ENCODE measurements at regions not wholly inside any gene's neighbourhood (a gene's known extent, or its start where the extent isn't known, plus 50 kb on each side); places are given as distances from the start of the nearest gene placed in this dataset.

DNA sequence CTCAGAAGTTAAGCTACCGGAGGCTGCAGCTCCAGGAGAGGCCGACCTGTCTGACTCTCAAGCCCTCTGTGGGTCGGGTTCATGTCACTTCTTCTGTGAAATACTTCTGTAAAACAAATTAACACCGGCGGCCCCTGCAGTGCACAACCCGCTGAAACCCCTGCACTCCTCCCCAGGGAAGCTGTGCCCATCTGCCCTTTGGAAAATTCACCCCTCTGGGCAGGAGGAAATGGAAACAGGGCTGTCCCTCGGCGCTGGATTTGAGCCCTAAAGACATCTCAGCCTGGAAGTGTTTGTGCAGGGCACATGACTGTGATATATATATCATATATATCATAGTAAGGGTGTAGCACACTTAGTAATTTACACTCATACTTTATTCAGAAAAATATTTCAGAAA is 415.3 kb downstream of the IRS2 start:
- Histone ChIP-seq H3K4me1 (ENCODE audit: low read depth, poor library complexity, severe bottlenecking) (no peaks in the 10 kb centered on the region), H3K36me3 (ENCODE audit: insufficient read depth) (no peaks in the 10 kb centered on the region), H3K4me3 (IDR thresholded peaks at IDR 0.05; ENCODE audit: insufficient read depth, low read depth, low read length) (no peak overlapping the region), H2AFZ (ENCODE audit: low read depth) (no peak overlapping the region), H3K27me3 (ENCODE audit: insufficient read depth, low read depth) (no peaks in the 10 kb centered on the region), H3K79me2 (ENCODE audit: insufficient read depth, low read depth) (no peaks in the 10 kb centered on the region), H4K20me1 (ENCODE audit: insufficient read depth) (no peaks in the 10 kb centered on the region), H3K4me2 (no peak overlapping the region), H3K27ac (no peak overlapping the region), H3K9ac (no peak overlapping the region)
- TF ChIP-seq, protein P1, sequence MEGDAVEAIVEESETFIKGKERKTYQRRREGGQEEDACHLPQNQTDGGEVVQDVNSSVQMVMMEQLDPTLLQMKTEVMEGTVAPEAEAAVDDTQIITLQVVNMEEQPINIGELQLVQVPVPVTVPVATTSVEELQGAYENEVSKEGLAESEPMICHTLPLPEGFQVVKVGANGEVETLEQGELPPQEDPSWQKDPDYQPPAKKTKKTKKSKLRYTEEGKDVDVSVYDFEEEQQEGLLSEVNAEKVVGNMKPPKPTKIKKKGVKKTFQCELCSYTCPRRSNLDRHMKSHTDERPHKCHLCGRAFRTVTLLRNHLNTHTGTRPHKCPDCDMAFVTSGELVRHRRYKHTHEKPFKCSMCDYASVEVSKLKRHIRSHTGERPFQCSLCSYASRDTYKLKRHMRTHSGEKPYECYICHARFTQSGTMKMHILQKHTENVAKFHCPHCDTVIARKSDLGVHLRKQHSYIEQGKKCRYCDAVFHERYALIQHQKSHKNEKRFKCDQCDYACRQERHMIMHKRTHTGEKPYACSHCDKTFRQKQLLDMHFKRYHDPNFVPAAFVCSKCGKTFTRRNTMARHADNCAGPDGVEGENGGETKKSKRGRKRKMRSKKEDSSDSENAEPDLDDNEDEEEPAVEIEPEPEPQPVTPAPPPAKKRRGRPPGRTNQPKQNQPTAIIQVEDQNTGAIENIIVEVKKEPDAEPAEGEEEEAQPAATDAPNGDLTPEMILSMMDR (conservative IDR thresholded peaks at IDR 0.05; ENCODE audit: low read depth, low read length): no peak

DNA sequence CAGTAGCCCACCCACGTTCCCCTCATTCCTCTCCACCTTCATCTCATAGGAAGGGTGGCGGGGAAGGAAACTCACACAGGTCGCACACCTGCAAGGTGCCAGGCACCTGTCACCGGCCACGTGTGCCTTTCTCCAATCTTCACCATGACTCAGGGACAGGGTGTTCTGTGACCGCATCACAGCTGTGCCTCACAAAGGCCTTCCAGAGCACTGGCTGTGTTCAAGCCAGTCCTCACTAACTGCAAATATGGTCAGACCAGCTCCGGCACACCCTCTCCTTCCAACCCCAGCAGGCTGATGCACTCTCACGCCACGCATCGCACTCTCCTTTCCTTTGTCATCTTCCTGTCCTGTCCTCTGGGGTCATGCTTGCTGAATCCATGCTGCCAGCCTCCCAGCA is 415.9 kb downstream of the IRS2 start:
- no peak overlapping the region for H3K27ac ChIP-seq
- TF ChIP-seq, protein P1 (conservative IDR thresholded peaks at IDR 0.05; ENCODE audit: low read depth, low read length): no peak
- H3K4me3 ChIP-seq (IDR thresholded peaks at IDR 0.05; ENCODE audit: insufficient read depth, low read depth, low read length): no peak overlapping the region
- no peak overlapping the region for H2AFZ ChIP-seq (ENCODE audit: low read depth)
- no peaks in the 10 kb centered on the region for H3K79me2 ChIP-seq (ENCODE audit: insufficient read depth, low read depth)
- no peaks in the 10 kb centered on the region for H4K20me1 ChIP-seq (ENCODE audit: insufficient read depth)
- no peaks in the 10 kb centered on the region for H3K27me3 ChIP-seq (ENCODE audit: insufficient read depth, low read depth)
- no peaks in the 10 kb centered on the region for H3K36me3 ChIP-seq (ENCODE audit: insufficient read depth)
- H3K4me1 ChIP-seq (ENCODE audit: low read depth, poor library complexity, severe bottlenecking): no peaks in the 10 kb centered on the region
- H3K9ac ChIP-seq: no peak overlapping the region
- no peak overlapping the region for H3K4me2 ChIP-seq

DNA sequence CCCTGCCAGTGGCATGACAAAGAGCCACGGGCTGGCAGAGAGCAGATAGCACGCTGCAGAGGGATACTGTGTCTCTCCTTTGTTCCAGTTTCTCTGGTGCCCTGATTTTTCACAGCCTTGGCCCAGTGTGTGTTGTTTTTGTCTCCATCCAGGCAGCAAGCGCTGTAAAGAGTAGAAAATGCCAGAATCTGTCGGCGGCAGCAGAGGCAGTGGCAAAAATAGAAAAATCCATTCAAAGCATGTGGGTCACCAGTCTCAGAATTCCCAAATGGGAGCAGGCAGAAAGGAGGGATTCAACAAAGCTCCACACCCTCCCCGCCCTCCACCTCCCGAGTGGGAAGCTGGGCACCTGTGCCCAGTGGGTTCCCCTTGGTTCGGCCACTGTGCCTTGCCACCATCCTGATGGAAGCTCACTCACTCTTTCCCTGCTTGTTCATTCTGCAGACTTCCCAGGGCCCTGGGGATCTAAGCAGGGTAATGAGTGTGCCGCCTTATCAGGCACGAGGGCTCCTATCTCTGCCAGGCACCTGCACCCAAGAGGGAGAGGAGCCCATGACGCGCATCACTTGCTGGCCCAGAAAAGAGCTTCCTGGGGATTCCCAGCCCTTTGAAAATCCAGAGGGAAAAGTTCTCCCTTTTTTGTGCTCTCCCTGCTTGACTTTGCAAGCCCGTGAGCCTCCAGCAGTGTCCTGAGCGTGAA is 416.9 kb downstream of the IRS2 start:
- Histone ChIP-seq H4K20me1 (ENCODE audit: insufficient read depth) (no peaks in the 10 kb centered on the region), H3K4me1 (ENCODE audit: low read depth, poor library complexity, severe bottlenecking) (no peaks in the 10 kb centered on the region), H3K4me3 (IDR thresholded peaks at IDR 0.05; ENCODE audit: insufficient read depth, low read depth, low read length) (no peak overlapping the region), H3K36me3 (ENCODE audit: insufficient read depth) (no peaks in the 10 kb centered on the region), H3K27ac (no peak overlapping the region), H3K27me3 (ENCODE audit: insufficient read depth, low read depth) (no peaks in the 10 kb centered on the region), H3K4me2 (no peak overlapping the region), H2AFZ (ENCODE audit: low read depth) (no peak overlapping the region), H3K9ac (no peak overlapping the region), H3K79me2 (ENCODE audit: insufficient read depth, low read depth) (no peaks in the 10 kb centered on the region)
- TF ChIP-seq, protein P1 (conservative IDR thresholded peaks at IDR 0.05; ENCODE audit: low read depth, low read length): no peak

DNA sequence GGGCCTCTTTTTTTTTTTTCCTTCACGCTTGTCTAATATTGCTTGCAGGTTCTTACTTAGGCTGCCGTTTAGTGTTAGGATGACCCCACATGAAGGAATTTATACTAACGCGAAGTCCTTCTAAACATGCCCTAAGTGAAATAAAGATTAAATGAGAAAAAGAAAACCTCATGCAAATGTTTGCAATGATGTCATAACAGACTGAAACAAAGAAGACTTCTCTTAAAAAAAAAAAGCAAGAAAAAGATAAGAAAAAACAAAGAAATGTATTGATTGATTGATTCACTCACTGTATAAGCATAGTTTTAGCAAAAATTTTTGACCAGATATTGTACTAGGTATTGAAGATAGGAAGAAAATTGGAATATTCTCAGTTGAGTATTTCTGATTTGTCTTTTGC is 418.2 kb downstream of the IRS2 start:
- no peaks in the 10 kb centered on the region for H3K36me3 ChIP-seq (ENCODE audit: insufficient read depth)
- no peak overlapping the region for H3K9ac ChIP-seq
- H3K27me3 ChIP-seq (ENCODE audit: insufficient read depth, low read depth): no peaks in the 10 kb centered on the region
- no peak overlapping the region for H2AFZ ChIP-seq (ENCODE audit: low read depth)
- H4K20me1 ChIP-seq (ENCODE audit: insufficient read depth): no peaks in the 10 kb centered on the region
- H3K4me2 ChIP-seq: no peak overlapping the region
- no peak overlapping the region for H3K4me3 ChIP-seq (IDR thresholded peaks at IDR 0.05; ENCODE audit: insufficient read depth, low read depth, low read length)
- TF ChIP-seq, protein P1 (conservative IDR thresholded peaks at IDR 0.05; ENCODE audit: low read depth, low read length): no peak
- no peaks in the 10 kb centered on the region for H3K79me2 ChIP-seq (ENCODE audit: insufficient read depth, low read depth)
- H3K27ac ChIP-seq: no peak overlapping the region
- no peaks in the 10 kb centered on the region for H3K4me1 ChIP-seq (ENCODE audit: low read depth, poor library complexity, severe bottlenecking)
